Left ventricle myocardium inferior (tissue), 1 donor: ENCODE measurements at regions not wholly inside any gene's neighbourhood (a gene's known extent, or its start where the extent isn't known, plus 50 kb on each side); places are given as distances from the start of the nearest gene placed in this dataset.

Experiments
- DNase-seq: peaks from one replicate; pipeline ENCODE4 v3.0.0-alpha.2; 2020
- H3K27ac ChIP-seq: fragments of 200-600 bp; replicated peaks from 2 replicates; pipeline ENCODE4 v1.8.0; 2021
- H3K27me3 ChIP-seq: fragments of 200-600 bp; 2 replicates; pipeline ENCODE4 v1.8.0; 2021; ENCODE audit warnings: low read depth
- H3K36me3 ChIP-seq: fragments of 200-600 bp; 2 replicates; pipeline ENCODE4 v1.8.0; 2021
- H3K4me1 ChIP-seq: fragments of 200-600 bp; 2 replicates; pipeline ENCODE4 v1.8.0; 2021
- H3K4me3 ChIP-seq: fragments of 200-600 bp; 2 replicates; pipeline ENCODE4 v1.8.0; 2021; ENCODE audit warnings: mild to moderate bottlenecking, moderate library complexity
- H3K9me3 ChIP-seq: fragments of 200-600 bp; replicated peaks from 2 replicates; pipeline ENCODE4 v1.8.0; 2021
- intact Hi-C: fragments of 100-400 bp; cut with micrococcal nuclease; formaldehyde crosslinking; loops from one replicate; pipeline ENCODE4 v1.11.0; 2022
- TF ChIP-seq, protein P1 (sequence below): fragments of 200-600 bp; IDR thresholded peaks from 2 replicates; pipeline ENCODE4 v1.8.0; 2021; ENCODE audit warnings: antibody characterized with exemption, mild to moderate bottlenecking, borderline replicate concordance
- donor health status: DM: no; HTN: yes; CAD: no; lungs with severe emphysema.

GRCh38 chr1:183736343-183736742 is 68.6 kb upstream of the RGL1 start:
- Histone ChIP-seq H3K36me3 (no peaks in the 10 kb centered on the region), H3K27ac (no peak overlapping the region), H3K27me3 (no peaks in the 10 kb centered on the region), H3K9me3 (no peaks in the 10 kb centered on the region), H3K4me3 (no peak overlapping the region), H3K4me1 (peaks cover 56% of the 10 kb centered on the region)
- no peak for DNase-seq
- TF ChIP-seq, protein P1, sequence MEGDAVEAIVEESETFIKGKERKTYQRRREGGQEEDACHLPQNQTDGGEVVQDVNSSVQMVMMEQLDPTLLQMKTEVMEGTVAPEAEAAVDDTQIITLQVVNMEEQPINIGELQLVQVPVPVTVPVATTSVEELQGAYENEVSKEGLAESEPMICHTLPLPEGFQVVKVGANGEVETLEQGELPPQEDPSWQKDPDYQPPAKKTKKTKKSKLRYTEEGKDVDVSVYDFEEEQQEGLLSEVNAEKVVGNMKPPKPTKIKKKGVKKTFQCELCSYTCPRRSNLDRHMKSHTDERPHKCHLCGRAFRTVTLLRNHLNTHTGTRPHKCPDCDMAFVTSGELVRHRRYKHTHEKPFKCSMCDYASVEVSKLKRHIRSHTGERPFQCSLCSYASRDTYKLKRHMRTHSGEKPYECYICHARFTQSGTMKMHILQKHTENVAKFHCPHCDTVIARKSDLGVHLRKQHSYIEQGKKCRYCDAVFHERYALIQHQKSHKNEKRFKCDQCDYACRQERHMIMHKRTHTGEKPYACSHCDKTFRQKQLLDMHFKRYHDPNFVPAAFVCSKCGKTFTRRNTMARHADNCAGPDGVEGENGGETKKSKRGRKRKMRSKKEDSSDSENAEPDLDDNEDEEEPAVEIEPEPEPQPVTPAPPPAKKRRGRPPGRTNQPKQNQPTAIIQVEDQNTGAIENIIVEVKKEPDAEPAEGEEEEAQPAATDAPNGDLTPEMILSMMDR = no peak
- intact Hi-C loops = no loop called here

GRCh38 chr1:183735069-183735860 is 69.7 kb upstream of the RGL1 start:
- no peaks in the 10 kb centered on the region for H3K9me3 ChIP-seq
- no peaks in the 10 kb centered on the region for H3K27me3 ChIP-seq
- TF ChIP-seq, protein P1 = no peak
- no peaks in the 10 kb centered on the region for H3K36me3 ChIP-seq
- peak overlapping the region; percentile 59 for H3K27ac ChIP-seq
- DNase-seq = no peak
- intact Hi-C loops = no loop called here
- H3K4me3 ChIP-seq = peak overlapping the region; percentile 14
- peaks cover 66% of the 10 kb centered on the region for H3K4me1 ChIP-seq

DNA sequence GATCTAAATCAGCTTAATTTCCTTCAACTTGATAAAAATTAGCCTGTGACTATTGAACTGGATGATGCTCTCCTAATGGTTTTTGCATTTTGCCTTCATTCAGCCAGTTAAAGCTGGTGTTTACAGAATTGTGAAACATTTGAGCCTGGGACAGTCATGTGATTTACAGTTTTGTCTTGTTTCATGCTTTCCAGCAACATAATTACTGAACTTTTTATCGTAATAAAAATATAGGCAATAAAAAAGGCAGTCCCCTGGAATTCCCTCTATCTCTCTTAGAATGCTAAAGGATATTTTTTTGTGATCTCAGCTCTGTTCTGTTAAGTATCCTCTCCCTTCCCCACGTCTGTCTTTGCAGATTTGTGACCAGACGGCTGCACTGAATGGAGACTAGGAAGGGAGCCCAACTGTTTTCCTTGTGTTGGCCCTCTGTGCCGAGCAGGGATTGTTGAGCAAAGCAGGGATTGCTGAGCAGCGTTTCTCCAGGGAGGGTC is 70.3 kb upstream of the RGL1 start:
- Histone ChIP-seq H3K36me3 (no peaks in the 10 kb centered on the region), H3K4me1 (peaks cover 66% of the 10 kb centered on the region), H3K27me3 (no peaks in the 10 kb centered on the region), H3K4me3 (peak overlapping the region; percentile 14), H3K27ac (peak overlapping the region; percentile 59), H3K9me3 (no peaks in the 10 kb centered on the region)
- DNase-seq = peak; percentile 33
- intact Hi-C loops = no loop called here
- TF ChIP-seq, protein P1 = no peak

- peaks cover 58% of the 10 kb centered on the region for H3K4me1 ChIP-seq
- intact Hi-C loops = no loop called here
- H3K27ac ChIP-seq = peak overlapping the region; percentile 59
These were observed 71.2 kb upstream of the RGL1 start for GRCh38 chr1:183733715-183734114.

GRCh38 chr1:183732236-183732880 is 72.6 kb upstream of the RGL1 start:
- Histone ChIP-seq H3K4me3 (no peak overlapping the region), H3K9me3 (no peaks in the 10 kb centered on the region), H3K4me1 (peaks cover 58% of the 10 kb centered on the region), H3K27ac (no peak overlapping the region), H3K27me3 (no peaks in the 10 kb centered on the region), H3K36me3 (no peaks in the 10 kb centered on the region)
- DNase-seq = no peak
- intact Hi-C loops = no loop called here
- TF ChIP-seq, protein P1 = no peak

More at GRCh38 chr1:183733715-183734114, 71.2 kb upstream of the RGL1 start:
- Histone ChIP-seq H3K9me3 (no peaks in the 10 kb centered on the region), H3K27me3 (no peaks in the 10 kb centered on the region), H3K36me3 (no peaks in the 10 kb centered on the region), H3K4me3 (no peak overlapping the region)
- TF ChIP-seq, protein P1 = no peak
- DNase-seq = no peak
